HFF-Myc (cell line): ENCODE measurements at regions not wholly inside any gene's neighbourhood (a gene's known extent, or its start where the extent isn't known, plus 50 kb on each side); places are given as distances from the start of the nearest gene placed in this dataset.

Experiments
- DNase-seq: peaks from one replicate; pipeline ENCODE4 v3.0.0-alpha.2; 2011; ENCODE audit warnings: low read depth; ENCODE audit errors: extremely low read depth
- H3K4me3 ChIP-seq: replicated peaks from 2 replicates; pipeline ENCODE4 v1.5.1; 2011; ENCODE audit warnings: low read depth, mild to moderate bottlenecking, control low read depth, low read length
- TF ChIP-seq, protein P1 (sequence below): IDR thresholded peaks from 2 replicates; pipeline ENCODE4 v1.5.1; 2012; ENCODE audit warnings: mild to moderate bottlenecking, low read depth, low read length, control low read depth; ENCODE audit errors: missing control alignments

DNA sequence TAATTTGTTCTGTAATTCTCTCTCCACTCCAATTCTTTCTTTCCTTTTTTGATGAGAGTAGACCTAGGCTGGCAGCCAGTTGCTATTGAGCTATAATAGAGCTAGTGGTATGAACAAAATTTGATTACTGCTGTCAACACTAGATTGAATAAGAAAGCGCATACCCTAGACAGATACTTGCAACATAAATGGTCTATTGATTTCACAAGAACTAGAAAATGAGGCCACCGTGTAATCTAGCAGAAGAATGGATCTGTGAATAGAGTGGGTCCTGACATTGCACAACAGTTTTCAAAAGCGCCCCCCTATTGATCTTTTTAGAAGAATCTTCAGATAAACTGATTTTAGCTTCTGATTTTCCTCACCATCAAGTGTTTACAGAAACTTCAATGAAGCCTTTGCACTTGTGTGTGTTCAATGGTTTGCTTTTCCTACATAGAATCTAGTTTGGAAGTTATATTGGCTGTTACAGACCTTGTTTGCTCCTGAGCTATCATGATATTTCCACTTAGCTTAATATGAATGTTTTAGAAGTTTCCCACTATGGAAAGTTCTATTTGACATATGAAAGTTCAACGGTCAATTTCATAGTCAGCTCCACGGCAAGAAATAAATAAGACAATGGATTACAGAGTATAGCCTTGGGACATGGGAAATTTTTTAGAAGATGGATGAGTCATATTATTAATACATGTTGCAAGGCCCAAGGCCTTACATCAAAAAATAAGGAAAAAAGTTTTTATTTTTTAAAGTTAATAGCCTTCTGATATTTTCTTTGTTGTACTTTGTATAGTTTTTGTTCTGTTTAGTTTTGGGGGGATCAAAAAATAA lies 55.6 kb downstream of the UTRN start:
- no peak overlapping the region for H3K4me3 ChIP-seq
- TF ChIP-seq, protein P1, sequence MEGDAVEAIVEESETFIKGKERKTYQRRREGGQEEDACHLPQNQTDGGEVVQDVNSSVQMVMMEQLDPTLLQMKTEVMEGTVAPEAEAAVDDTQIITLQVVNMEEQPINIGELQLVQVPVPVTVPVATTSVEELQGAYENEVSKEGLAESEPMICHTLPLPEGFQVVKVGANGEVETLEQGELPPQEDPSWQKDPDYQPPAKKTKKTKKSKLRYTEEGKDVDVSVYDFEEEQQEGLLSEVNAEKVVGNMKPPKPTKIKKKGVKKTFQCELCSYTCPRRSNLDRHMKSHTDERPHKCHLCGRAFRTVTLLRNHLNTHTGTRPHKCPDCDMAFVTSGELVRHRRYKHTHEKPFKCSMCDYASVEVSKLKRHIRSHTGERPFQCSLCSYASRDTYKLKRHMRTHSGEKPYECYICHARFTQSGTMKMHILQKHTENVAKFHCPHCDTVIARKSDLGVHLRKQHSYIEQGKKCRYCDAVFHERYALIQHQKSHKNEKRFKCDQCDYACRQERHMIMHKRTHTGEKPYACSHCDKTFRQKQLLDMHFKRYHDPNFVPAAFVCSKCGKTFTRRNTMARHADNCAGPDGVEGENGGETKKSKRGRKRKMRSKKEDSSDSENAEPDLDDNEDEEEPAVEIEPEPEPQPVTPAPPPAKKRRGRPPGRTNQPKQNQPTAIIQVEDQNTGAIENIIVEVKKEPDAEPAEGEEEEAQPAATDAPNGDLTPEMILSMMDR = no peak
- no peak for DNase-seq

GRCh38 chr6:144341831-144342527 lies 56.8 kb downstream of the UTRN start:
- DNase-seq = no peak
- TF ChIP-seq, protein P1 = no peak
- H3K4me3 ChIP-seq = no peak overlapping the region

- TF ChIP-seq, protein P1 = no peak
Measured at GRCh38 chr6:144343701-144344428, 58.7 kb downstream of the UTRN start.

DNA sequence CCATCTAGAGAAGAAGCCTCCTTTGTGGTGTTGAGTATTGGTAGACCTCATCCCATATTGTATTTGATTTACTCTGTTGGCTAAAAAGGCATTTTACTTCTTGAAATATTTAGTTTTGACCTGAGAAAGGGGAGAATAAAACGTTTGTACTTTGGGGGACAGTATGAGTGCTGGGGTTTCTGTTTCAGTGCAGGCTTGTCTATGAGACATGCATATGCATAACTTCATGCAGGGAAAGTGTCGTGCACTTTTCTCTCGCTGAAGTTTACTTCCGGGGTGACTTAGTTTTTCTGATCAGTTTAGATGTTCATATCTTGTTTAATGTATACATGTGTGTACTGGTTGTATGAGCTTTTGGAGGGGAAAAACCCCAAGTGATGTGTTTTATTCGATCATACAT lies 59.5 kb downstream of the UTRN start:
- TF ChIP-seq, protein P1 = no peak
- no peak for DNase-seq
- no peak overlapping the region for H3K4me3 ChIP-seq

More at GRCh38 chr6:144343701-144344428, 58.7 kb downstream of the UTRN start:
- no peak for DNase-seq
- no peak overlapping the region for H3K4me3 ChIP-seq

- TF ChIP-seq, protein P1 = no peak
- no peak for DNase-seq
- H3K4me3 ChIP-seq = no peak overlapping the region
Measured at GRCh38 chr6:144345451-144345850, 60.3 kb downstream of the UTRN start.

GRCh38 chr6:144346719-144347447 lies 61.7 kb downstream of the UTRN start:
- peak; percentile 37 for DNase-seq
- TF ChIP-seq, protein P1 = no peak
- no peak overlapping the region for H3K4me3 ChIP-seq
